GM21529 (cell line): ENCODE measurements at regions not wholly inside any gene's neighbourhood (a gene's known extent, or its start where the extent isn't known, plus 50 kb on each side); places are given as distances from the start of the nearest gene placed in this dataset.

Source experiments
- ATAC-seq: cut with Tn5 transposase; IDR thresholded peaks from one replicate; pipeline ENCODE4 v1.9.1; 2021; ENCODE audit not compliant: unreplicated experiment

- ATAC-seq, result no peak
Measured at GRCh38 chr7:153381275-153382040, 621.9 kb downstream of the ACTR3B start.

- no peak for ATAC-seq
Measured at GRCh38 chr7:153382641-153383101, 623.1 kb downstream of the ACTR3B start.

DNA sequence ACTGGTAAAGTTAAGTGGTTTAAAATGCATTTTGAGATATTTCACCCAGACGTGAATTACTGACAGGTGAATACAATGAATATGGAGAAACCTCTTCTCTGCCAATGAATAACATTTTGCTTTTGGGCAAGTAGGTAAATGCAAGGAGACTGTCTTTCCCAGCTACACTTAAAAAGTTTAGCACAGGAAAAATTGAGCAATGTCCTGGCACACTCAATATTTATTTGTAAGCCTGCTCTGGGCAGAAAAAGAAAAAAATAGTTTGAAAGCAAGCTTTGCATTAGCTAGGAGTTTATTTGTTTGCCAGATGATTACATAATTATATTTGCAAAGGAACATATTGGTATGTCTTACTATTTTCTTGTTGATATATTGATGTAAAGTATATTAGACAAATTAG, 624.2 kb downstream of the ACTR3B start:
- no peak for ATAC-seq

DNA sequence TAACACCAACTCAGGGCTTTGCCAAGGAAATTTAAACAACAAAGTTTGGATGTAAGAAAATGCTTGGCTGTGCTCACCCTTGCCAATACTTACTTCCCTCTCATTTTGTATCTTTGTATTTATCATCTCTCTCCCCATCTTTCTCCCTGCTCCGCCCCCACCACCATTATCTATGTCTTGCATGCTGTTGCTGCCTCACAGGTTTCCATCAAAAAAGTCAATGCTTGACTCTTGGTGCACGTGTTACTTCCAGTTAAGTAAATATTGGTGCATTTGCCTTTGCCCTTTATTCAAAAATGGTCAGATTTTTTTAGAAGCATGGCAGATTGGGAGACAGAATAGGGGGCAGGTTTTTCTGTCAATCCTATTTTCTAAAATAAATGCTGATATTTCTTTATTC, 626.0 kb downstream of the ACTR3B start:
- no peak for ATAC-seq

- ATAC-seq, result no peak
Measured at GRCh38 chr7:153386556-153386955, 627.0 kb downstream of the ACTR3B start.

DNA sequence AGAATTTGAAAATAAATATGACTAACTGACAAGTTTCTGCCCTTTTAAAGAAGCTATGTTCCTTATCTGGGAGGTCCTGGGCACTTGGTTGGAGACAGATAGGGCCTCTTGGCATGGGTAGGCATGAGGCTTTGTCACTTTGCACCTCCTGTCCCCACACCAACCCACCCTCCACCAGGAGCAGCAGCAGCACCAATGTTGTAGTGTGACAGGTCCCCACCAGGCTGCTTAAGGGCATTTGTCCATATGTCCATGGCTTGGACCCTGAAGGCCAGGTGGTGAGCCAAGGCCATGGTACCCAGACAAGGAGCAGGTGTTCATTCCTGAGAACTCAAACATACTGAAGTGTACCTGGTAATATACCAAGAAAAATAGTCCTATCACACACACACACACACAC, 629.1 kb downstream of the ACTR3B start:
- no peak for ATAC-seq

GRCh38 chr7:153389261-153389660, 629.7 kb downstream of the ACTR3B start:
- ATAC-seq, result no peak

- no peak for ATAC-seq
Measured at GRCh38 chr7:153390955-153391354, 631.4 kb downstream of the ACTR3B start.

GRCh38 chr7:153392726-153393125, 633.2 kb downstream of the ACTR3B start:
- ATAC-seq, result no peak

DNA sequence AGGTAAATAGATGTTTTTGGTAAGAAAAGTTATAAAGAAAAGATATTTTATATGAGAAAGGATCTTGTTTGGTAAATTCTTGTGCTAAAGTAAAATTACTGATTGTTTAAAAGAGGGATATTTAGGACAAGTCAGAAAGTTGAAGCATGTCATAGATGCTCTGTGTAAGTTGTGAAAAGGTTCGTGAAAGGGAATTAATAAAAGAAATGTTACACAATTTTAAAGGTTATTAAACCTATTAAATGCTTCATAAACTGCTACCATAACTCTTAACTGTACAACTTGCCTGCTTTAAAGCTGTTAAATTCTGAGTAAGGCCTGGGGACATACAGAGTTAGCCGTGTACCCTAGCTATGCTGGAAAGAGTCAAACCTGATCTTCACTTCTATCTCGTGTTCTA, 634.1 kb downstream of the ACTR3B start:
- ATAC-seq, result no peak

DNA sequence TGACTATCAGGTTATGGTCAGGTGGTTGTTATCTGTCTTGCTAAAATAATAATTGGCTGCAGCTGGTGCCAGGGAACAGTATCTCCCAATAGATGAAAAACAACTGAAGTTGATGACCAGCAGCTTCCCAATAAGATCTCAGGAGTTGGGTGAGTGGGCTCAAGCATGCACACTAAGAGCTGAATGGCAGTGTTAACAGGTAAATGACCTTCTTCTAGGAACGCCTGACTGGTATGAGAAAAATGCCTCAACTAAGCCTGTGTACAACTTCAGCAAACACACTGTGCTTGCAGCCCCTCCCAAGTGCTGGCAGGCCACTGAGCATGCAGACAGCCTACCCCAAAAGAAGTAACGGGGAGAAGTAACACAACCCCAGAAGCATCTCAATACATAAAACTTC, 636.9 kb downstream of the ACTR3B start:
- no peak for ATAC-seq

DNA sequence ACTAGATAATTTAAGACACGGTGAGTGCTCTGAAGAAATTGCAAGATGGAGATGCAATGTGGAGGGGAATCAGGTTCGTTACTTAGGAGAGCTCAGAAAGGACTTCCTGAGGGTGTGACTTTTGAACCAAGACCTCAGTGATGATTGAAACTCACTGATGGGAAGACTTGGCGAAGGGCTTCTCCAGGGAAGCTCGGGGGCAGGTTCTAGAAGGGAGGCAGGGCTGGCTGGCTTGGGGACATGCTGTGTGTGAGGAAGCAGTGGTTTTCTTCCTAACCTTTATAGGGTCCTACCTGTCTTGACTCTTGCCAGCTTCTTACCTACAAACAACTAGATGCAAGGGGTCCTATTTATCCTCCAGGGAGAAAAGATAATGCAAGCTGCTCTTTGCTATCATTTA, 637.9 kb downstream of the ACTR3B start:
- ATAC-seq, result no peak

- ATAC-seq, result no peak
Measured at GRCh38 chr7:153397906-153398305, 638.4 kb downstream of the ACTR3B start.

DNA sequence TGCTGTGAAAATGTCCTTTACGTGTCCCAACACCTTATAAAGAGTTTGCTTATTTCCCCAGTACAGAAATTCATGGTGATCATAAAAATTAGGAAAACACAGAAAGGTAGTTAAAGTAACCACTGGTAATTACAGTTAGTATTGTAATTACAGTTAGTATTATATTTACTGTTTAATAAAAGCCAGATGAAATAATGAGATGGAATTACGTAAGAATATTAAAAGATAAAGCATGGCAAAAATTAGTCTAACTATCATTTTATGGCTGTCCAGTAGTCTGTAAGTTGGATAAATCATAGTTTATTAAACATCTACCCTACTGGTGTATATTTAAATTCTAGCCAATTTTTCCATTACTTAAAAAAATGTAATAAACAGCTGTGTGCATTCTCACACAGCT, 638.8 kb downstream of the ACTR3B start:
- no peak for ATAC-seq

GRCh38 chr7:153398789-153399553, 639.4 kb downstream of the ACTR3B start:
- no peak for ATAC-seq

DNA sequence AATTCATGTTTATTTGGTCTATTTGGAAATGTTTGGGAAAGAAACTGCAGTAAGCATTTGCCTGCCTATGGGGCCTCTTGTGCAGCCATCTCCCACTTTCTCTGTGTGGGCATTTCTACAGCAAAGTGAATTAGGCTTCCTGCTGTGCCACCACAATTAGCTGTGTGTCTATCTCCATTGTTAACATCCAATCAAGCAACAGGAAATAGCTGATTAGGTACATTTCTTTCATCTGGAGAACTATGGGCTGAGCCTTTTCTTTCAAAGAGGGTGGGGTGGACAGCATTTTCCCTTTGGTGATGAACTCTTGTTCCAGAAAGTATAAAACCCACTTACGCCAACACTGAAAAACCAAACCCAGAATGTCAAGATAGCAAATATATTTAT, 640.0 kb downstream of the ACTR3B start:
- ATAC-seq, result no peak

- no peak for ATAC-seq
Measured at GRCh38 chr7:153400735-153401593, 641.4 kb downstream of the ACTR3B start.

- no peak for ATAC-seq
Measured at GRCh38 chr7:153401795-153402720, 642.5 kb downstream of the ACTR3B start.

DNA sequence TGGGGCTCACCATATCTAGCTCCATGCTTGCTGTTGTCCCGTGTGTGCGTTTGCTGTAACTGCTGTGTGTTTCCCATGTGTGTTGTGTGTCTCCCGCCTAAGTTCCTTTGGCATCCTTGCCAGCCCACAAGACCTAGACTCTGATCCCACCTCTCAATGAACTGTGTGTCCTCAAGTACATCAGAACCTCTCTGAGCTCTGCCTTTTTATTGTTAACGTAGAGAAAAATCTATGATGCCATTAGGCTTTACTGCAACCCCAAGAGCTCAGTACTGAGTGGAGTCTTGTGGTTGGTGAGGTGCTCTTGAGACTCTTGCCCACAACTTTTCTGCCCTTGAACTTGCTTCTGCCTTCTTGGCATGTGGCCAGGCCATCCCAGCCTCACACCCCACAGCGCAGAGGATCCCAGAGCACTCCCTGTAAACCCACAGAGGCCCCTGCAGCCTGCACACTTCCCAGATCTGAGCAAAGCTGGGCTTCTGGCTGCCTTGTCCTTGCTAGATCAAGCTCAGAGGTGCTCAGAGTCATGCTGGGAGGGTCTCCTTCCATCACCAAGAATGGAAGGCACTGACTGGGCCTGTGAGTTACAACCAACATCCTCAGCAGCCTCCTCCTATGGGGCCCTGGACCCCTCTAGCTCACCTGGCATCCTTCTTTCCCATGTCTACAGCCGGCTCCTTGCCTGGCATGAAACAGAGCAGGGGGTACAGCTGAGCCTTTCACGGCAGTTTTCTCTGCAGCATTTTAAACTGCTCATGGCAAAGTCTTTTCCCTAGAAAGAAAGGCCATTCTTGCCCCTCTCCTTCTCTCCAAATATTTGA, 643.4 kb downstream of the ACTR3B start:
- no peak for ATAC-seq

GRCh38 chr7:153404124-153404523, 644.6 kb downstream of the ACTR3B start:
- ATAC-seq, result no peak
